Endodermal cell (in vitro differentiated cells): ENCODE measurements at regions not wholly inside any gene's neighbourhood (a gene's known extent, or its start where the extent isn't known, plus 50 kb on each side); places are given as distances from the start of the nearest gene placed in this dataset.

Experiments used
- DNase-seq: peaks from one replicate; pipeline ENCODE4 v3.0.0-alpha.2; 2017
- H3K27ac ChIP-seq: 2 replicates; pipeline ENCODE4 v1.5.1; 2013; ENCODE audit warnings: mild to moderate bottlenecking, low read depth, low read length, moderate library complexity
- H3K27me3 ChIP-seq: 2 replicates; pipeline ENCODE4 v1.6.1; 2013; ENCODE audit warnings: mild to moderate bottlenecking, low read length, moderate library complexity; ENCODE audit not compliant: insufficient read depth, control insufficient read depth, poor library complexity, severe bottlenecking
- H3K36me3 ChIP-seq: 2 replicates; pipeline ENCODE4 v1.7.0; 2013; ENCODE audit warnings: mild to moderate bottlenecking, low read length, moderate library complexity; ENCODE audit not compliant: control insufficient read depth, insufficient read depth
- H3K4me1 ChIP-seq: one replicate; pipeline ENCODE4 v1.7.0; 2013; ENCODE audit warnings: low read length; ENCODE audit not compliant: control insufficient read depth, insufficient read depth
- H3K4me3 ChIP-seq: 2 replicates; pipeline ENCODE4 v1.5.1; 2013; ENCODE audit warnings: mild to moderate bottlenecking, low read length, moderate library complexity
- H3K9ac ChIP-seq: 2 replicates; pipeline ENCODE4 v1.6.1; 2013; ENCODE audit warnings: mild to moderate bottlenecking, low read length, moderate library complexity; ENCODE audit not compliant: poor library complexity, severe bottlenecking; ENCODE audit errors: extremely low read depth
- H3K9me3 ChIP-seq: 2 replicates; pipeline ENCODE4 v1.6.1; 2013; ENCODE audit warnings: mild to moderate bottlenecking, low read length, moderate library complexity; ENCODE audit not compliant: control insufficient read depth
- H3K27ac Mint-ChIP-seq: 2 replicates; pipeline ENCODE4 v1.8.0; 2020; ENCODE audit warnings: mixed read lengths
- H3K27me3 Mint-ChIP-seq: 2 replicates; pipeline ENCODE4 v1.8.0; 2021; ENCODE audit warnings: mild to moderate bottlenecking, mixed read lengths; ENCODE audit not compliant: insufficient read depth
- H3K36me3 Mint-ChIP-seq: 2 replicates; pipeline ENCODE4 v1.8.0; 2020; ENCODE audit warnings: low read depth, mixed read lengths
- H3K4me1 Mint-ChIP-seq: 2 replicates; pipeline ENCODE4 v1.8.0; 2020; ENCODE audit warnings: mixed read lengths
- H3K4me3 Mint-ChIP-seq: 2 replicates; pipeline ENCODE4 v1.8.0; 2020; ENCODE audit warnings: mild to moderate bottlenecking, moderate library complexity, mixed read lengths
- H3K9me3 Mint-ChIP-seq: 2 replicates; pipeline ENCODE4 v1.8.0; 2020; ENCODE audit warnings: mild to moderate bottlenecking, mixed read lengths
- CTCF ChIP-seq: fragments of 200-600 bp; sonication (generic); conservative IDR thresholded peaks from 2 replicates; pipeline ENCODE4 v1.5.0; 2021; ENCODE audit warnings: antibody characterized with exemption, mild to moderate bottlenecking
- WGBS, 2 experiments: methylation state at CpG; one replicate each; pipeline versions ENCODE4 v1.1.5 to v1.1.7; 2013; ENCODE audit warnings: missing lambda C conversion rate in 2 of 2, mixed read lengths in 1 of 2; ENCODE audit not compliant: insufficient coverage in 1 of 2, insufficient read length in 1 of 2; 5-methylcytosine and 5-hydroxymethylcytosine counted together

- Mint-ChIP-seq H3K4me3 (no peak overlapping the region), H3K4me1 (no peaks in the 10 kb centered on the region), H3K27ac (no peak overlapping the region), H3K36me3 (no peaks in the 10 kb centered on the region), H3K9me3 (peaks cover 5% of the 10 kb centered on the region), H3K27me3 (peaks cover 11% of the 10 kb centered on the region)
- Histone ChIP-seq H3K4me3 (no peak overlapping the region), H3K27me3 (no peaks in the 10 kb centered on the region), H3K36me3 (no peaks in the 10 kb centered on the region), H3K27ac (no peak overlapping the region), H3K9me3 (no peaks in the 10 kb centered on the region), H3K4me1 (no peaks in the 10 kb centered on the region), H3K9ac (no peak overlapping the region)
- DNase-seq = peak; percentile 29
- WGBS, 2 experiments = 83 to 89% methylated on average over 12 to 21 of the region's 21 CpGs
- TF ChIP-seq CTCF = no peak
These were observed 251.1 kb downstream of the NPHP4 start for GRCh38 chr1:5740865-5741860.

- Histone ChIP-seq H3K4me3 (no peak overlapping the region), H3K36me3 (no peaks in the 10 kb centered on the region), H3K9me3 (no peaks in the 10 kb centered on the region), H3K27me3 (no peaks in the 10 kb centered on the region), H3K4me1 (no peaks in the 10 kb centered on the region), H3K27ac (no peak overlapping the region), H3K9ac (no peak overlapping the region)
- H3K27ac Mint-ChIP-seq = no peak overlapping the region
- H3K36me3 Mint-ChIP-seq = no peaks in the 10 kb centered on the region
- peaks cover 11% of the 10 kb centered on the region for H3K27me3 Mint-ChIP-seq
- 93 to 95% methylated on average over 7 of the region's 7 CpGs for WGBS, 2 experiments
- TF ChIP-seq CTCF = no peak
- no peak for DNase-seq
- H3K4me1 Mint-ChIP-seq = no peaks in the 10 kb centered on the region
- H3K4me3 Mint-ChIP-seq = no peak overlapping the region
- H3K9me3 Mint-ChIP-seq = peaks cover 5% of the 10 kb centered on the region
These were observed 251.8 kb downstream of the NPHP4 start for GRCh38 chr1:5740450-5740849.

GRCh38 chr1:5739561-5740078, 252.6 kb downstream of the NPHP4 start:
- Histone ChIP-seq H3K27me3 (no peaks in the 10 kb centered on the region), H3K27ac (no peak overlapping the region), H3K9ac (no peak overlapping the region), H3K9me3 (no peaks in the 10 kb centered on the region), H3K4me3 (no peak overlapping the region), H3K4me1 (no peaks in the 10 kb centered on the region), H3K36me3 (no peaks in the 10 kb centered on the region)
- 83 to 84% methylated on average over 5 to 6 of the region's 6 CpGs for WGBS, 2 experiments
- Mint-ChIP-seq H3K27me3 (peaks cover 10% of the 10 kb centered on the region), H3K27ac (no peak overlapping the region), H3K9me3 (peaks cover 5% of the 10 kb centered on the region), H3K4me3 (no peak overlapping the region), H3K36me3 (no peaks in the 10 kb centered on the region), H3K4me1 (no peaks in the 10 kb centered on the region)
- no peak for DNase-seq
- no peak for TF ChIP-seq CTCF
